SK-N-MC (cell line): ENCODE measurements at regions not wholly inside any gene's neighbourhood (a gene's known extent, or its start where the extent isn't known, plus 50 kb on each side); places are given as distances from the start of the nearest gene placed in this dataset.

ENCODE experiments used
- EZH2 ChIP-seq: fragments of 200-600 bp; sonication (generic); IDR thresholded peaks from one replicate; pipeline ENCODE4 v1.6.1; 2017; ENCODE audit warnings: antibody characterized with exemption
- POLR2AphosphoS5 ChIP-seq: IDR thresholded peaks from 2 replicates; pipeline ENCODE4 v1.6.1; 2012; ENCODE audit warnings: mild to moderate bottlenecking, low read depth, low read length, borderline replicate concordance

- TF ChIP-seq POLR2AphosphoS5: no peak
- no peak for TF ChIP-seq EZH2
Measured at GRCh38 chr18:61732854-61733253, 160.0 kb downstream of the RNF152 start.
